Tibial nerve (tissue), 4 donors: ENCODE measurements at regions not wholly inside any gene's neighbourhood (a gene's known extent, or its start where the extent isn't known, plus 50 kb on each side); places are given as distances from the start of the nearest gene placed in this dataset.

ENCODE experiments used
- CTCF ChIP-seq, 5 experiments: fragments of 200-600 bp in 3 of 5; fragments of 450-650 bp in 2 of 5; sonication (generic) in 3 of 5; IDR thresholded peaks; one replicate each; pipeline ENCODE4 v1.5.1; 2016 to 2019; ENCODE audit warnings: antibody characterized with exemption in 5 of 5, mild to moderate bottlenecking in 3 of 5, moderate library complexity in 2 of 5
- EP300 ChIP-seq, 2 donors: sonication (generic); formaldehyde crosslinking; IDR thresholded peaks; one replicate each; pipeline ENCODE4 v1.6.1; 2017; ENCODE audit warnings: antibody characterized with exemption in 2 of 2, mild to moderate bottlenecking in 1 of 2
- POLR2A ChIP-seq, 2 donors: fragments of 450-650 bp; IDR thresholded peaks; one replicate each; pipeline ENCODE4 v1.6.1; 2017; ENCODE audit warnings: antibody characterized with exemption in 2 of 2, mild to moderate bottlenecking in 2 of 2, moderate library complexity in 2 of 2

- no peak for TF ChIP-seq POLR2A (IDR thresholded peaks at IDR 0.05)
- no peak for TF ChIP-seq CTCF (IDR thresholded peaks at IDR 0.05)
- TF ChIP-seq EP300 (IDR thresholded peaks at IDR 0.05): no peak
Measured at GRCh38 chr11:128260398-128260797, 327.0 kb downstream of the ETS1 start.
